Peyer's patch (tissue), 4 donors: ENCODE measurements at regions not wholly inside any gene's neighbourhood (a gene's known extent, or its start where the extent isn't known, plus 50 kb on each side); places are given as distances from the start of the nearest gene placed in this dataset.

Source experiments
- POLR2A ChIP-seq, 2 donors: fragments of 450-650 bp; IDR thresholded peaks; one replicate each; pipeline ENCODE4 v1.5.1; 2017; ENCODE audit warnings: antibody characterized with exemption in 2 of 2, mild to moderate bottlenecking in 2 of 2, moderate library complexity in 2 of 2
- TF ChIP-seq, protein P1 (sequence below), 6 experiments: fragments of 450-650 bp in 4 of 6; fragments of 200-600 bp in 2 of 6; sonication (generic) in 1 of 6; IDR thresholded peaks; one replicate each; pipeline ENCODE4 v1.5.1; 2017 to 2019; ENCODE audit warnings: antibody characterized with exemption in 6 of 6, mild to moderate bottlenecking in 3 of 6, moderate library complexity in 1 of 6

DNA sequence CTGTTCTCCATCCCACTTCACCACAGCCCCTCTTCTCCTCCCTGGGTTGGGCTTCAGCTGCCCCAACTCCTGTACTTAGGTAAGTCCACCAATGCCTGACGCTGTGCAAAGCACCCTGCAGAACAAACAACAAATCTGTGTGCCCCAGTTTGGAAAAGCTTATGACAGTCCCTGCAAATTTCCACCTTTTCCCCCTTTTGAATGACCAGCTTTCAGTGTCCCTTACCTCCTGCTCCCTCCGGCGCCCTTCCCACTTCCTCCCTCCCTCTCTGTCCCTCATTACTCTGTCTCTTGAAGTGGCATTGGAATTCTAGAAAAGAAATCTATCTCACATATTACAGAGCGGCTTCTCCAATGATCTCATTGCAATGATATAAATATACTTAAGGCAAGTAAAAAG lies 352.9 kb upstream of the B3GAT1 start:
- TF ChIP-seq, protein P1, sequence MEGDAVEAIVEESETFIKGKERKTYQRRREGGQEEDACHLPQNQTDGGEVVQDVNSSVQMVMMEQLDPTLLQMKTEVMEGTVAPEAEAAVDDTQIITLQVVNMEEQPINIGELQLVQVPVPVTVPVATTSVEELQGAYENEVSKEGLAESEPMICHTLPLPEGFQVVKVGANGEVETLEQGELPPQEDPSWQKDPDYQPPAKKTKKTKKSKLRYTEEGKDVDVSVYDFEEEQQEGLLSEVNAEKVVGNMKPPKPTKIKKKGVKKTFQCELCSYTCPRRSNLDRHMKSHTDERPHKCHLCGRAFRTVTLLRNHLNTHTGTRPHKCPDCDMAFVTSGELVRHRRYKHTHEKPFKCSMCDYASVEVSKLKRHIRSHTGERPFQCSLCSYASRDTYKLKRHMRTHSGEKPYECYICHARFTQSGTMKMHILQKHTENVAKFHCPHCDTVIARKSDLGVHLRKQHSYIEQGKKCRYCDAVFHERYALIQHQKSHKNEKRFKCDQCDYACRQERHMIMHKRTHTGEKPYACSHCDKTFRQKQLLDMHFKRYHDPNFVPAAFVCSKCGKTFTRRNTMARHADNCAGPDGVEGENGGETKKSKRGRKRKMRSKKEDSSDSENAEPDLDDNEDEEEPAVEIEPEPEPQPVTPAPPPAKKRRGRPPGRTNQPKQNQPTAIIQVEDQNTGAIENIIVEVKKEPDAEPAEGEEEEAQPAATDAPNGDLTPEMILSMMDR (IDR thresholded peaks at IDR 0.05): no peak
- TF ChIP-seq POLR2A (IDR thresholded peaks at IDR 0.05): no peak
